H9 (cell line): ENCODE measurements at regions not wholly inside any gene's neighbourhood (a gene's known extent, or its start where the extent isn't known, plus 50 kb on each side); places are given as distances from the start of the nearest gene placed in this dataset.

Source experiments
- DNase-seq: peaks from one replicate; pipeline ENCODE4 v3.0.0-alpha.2; 2017
- H2AFZ ChIP-seq: one replicate; pipeline ENCODE4 v1.6.1; 2013; ENCODE audit warnings: mild to moderate bottlenecking, low read length, control low read depth, moderate library complexity
- H2AK5ac ChIP-seq: 2 replicates; pipeline ENCODE4 v1.6.1; 2013; ENCODE audit warnings: low read length, control low read depth, mixed read lengths; ENCODE audit not compliant: insufficient read length
- H2BK120ac ChIP-seq: one replicate; pipeline ENCODE4 v1.6.1; 2013; ENCODE audit warnings: low read depth, mild to moderate bottlenecking, low read length, control low read depth, inconsistent platforms; ENCODE audit not compliant: poor library complexity, severe bottlenecking
- H2BK12ac ChIP-seq: 2 replicates; pipeline ENCODE4 v1.6.1; 2013; ENCODE audit warnings: low read length, control low read depth, mixed read lengths, low read depth; ENCODE audit not compliant: insufficient read length
- H2BK15ac ChIP-seq: 2 replicates; pipeline ENCODE4 v1.6.1; 2013; ENCODE audit warnings: low read depth, low read length, control low read depth
- H2BK20ac ChIP-seq: one replicate; pipeline ENCODE4 v1.6.1; 2013; ENCODE audit warnings: low read depth, mild to moderate bottlenecking, low read length, control low read depth, inconsistent platforms; ENCODE audit not compliant: poor library complexity, severe bottlenecking
- H2BK5ac ChIP-seq: 2 replicates; pipeline ENCODE4 v1.6.1; 2013; ENCODE audit warnings: low read length, control low read depth, mixed read lengths; ENCODE audit not compliant: insufficient read length
- H3K14ac ChIP-seq: 2 replicates; pipeline ENCODE4 v1.6.1; 2013; ENCODE audit warnings: low read length, control low read depth; ENCODE audit not compliant: insufficient read depth
- H3K18ac ChIP-seq: 2 replicates; pipeline ENCODE4 v1.6.1; 2013; ENCODE audit warnings: low read depth, mild to moderate bottlenecking, mixed read lengths, low read length, control low read depth; ENCODE audit not compliant: insufficient read length
- H3K23ac ChIP-seq: 2 replicates; pipeline ENCODE4 v1.6.1; 2013; ENCODE audit warnings: low read length, control low read depth, mixed read lengths, low read depth; ENCODE audit not compliant: insufficient read length
- H3K23me2 ChIP-seq: 2 replicates; pipeline ENCODE4 v1.6.1; 2013; ENCODE audit warnings: low read depth, mild to moderate bottlenecking, mixed read lengths, low read length, control low read depth; ENCODE audit not compliant: insufficient read length, poor library complexity, severe bottlenecking
- H3K27ac ChIP-seq: 2 replicates; pipeline ENCODE4 v1.5.1; 2013; ENCODE audit warnings: low read length, control low read depth, mixed read lengths, low read depth; ENCODE audit not compliant: insufficient read length
- H3K27me3 ChIP-seq: 2 replicates; pipeline ENCODE4 v1.6.1; 2013; ENCODE audit warnings: low read length, control low read depth, inconsistent platforms; ENCODE audit not compliant: insufficient read depth
- H3K4ac ChIP-seq: 2 replicates; pipeline ENCODE4 v1.6.1; 2013; ENCODE audit warnings: low read depth, mild to moderate bottlenecking, control low read depth, inconsistent platforms, low read length, moderate library complexity
- H3K4me1 ChIP-seq: 2 replicates; pipeline ENCODE4 v1.6.1; 2013; ENCODE audit warnings: low read length, control low read depth, inconsistent platforms; ENCODE audit not compliant: insufficient read depth
- H3K4me2 ChIP-seq: 2 replicates; pipeline ENCODE4 v1.6.1; 2013; ENCODE audit warnings: low read length, control low read depth, mixed read lengths; ENCODE audit not compliant: insufficient read length, insufficient read depth
- H3K56ac ChIP-seq: 2 replicates; pipeline ENCODE4 v1.6.1; 2013; ENCODE audit warnings: low read depth, mild to moderate bottlenecking, mixed read lengths, low read length, control low read depth; ENCODE audit not compliant: insufficient read length
- H3K79me1 ChIP-seq: 2 replicates; pipeline ENCODE4 v1.6.1; 2013; ENCODE audit warnings: low read depth, mild to moderate bottlenecking, moderate library complexity, low read length, control low read depth, inconsistent platforms; ENCODE audit not compliant: insufficient read depth, poor library complexity, severe bottlenecking
- H3K79me2 ChIP-seq: 2 replicates; pipeline ENCODE4 v1.6.1; 2013; ENCODE audit warnings: low read length, control low read depth, inconsistent platforms; ENCODE audit not compliant: insufficient read depth
- H3K9ac ChIP-seq: 2 replicates; pipeline ENCODE4 v1.6.1; 2013; ENCODE audit warnings: low read length, control low read depth, mixed read lengths; ENCODE audit not compliant: insufficient read length; ENCODE audit errors: extremely low read depth
- H3K9me3 ChIP-seq: one replicate; pipeline ENCODE4 v1.6.1; 2013; ENCODE audit warnings: low read depth, low read length, inconsistent platforms; ENCODE audit not compliant: control insufficient read depth
- H3T11ph ChIP-seq: one replicate; pipeline ENCODE4 v1.6.1; 2013; ENCODE audit warnings: mild to moderate bottlenecking, low read length, control low read depth, inconsistent platforms
- H4K20me1 ChIP-seq: one replicate; pipeline ENCODE4 v1.6.1; 2013; ENCODE audit not compliant: control insufficient read depth, insufficient read length, insufficient read depth
- H4K5ac ChIP-seq: 2 replicates; pipeline ENCODE4 v1.6.1; 2013; ENCODE audit warnings: low read depth, mild to moderate bottlenecking, mixed read lengths, low read length, control low read depth; ENCODE audit not compliant: insufficient read length
- H4K8ac ChIP-seq: replicated peaks from 2 replicates; pipeline ENCODE4 v1.6.1; 2013; ENCODE audit warnings: low read length, control low read depth, mixed read lengths, low read depth; ENCODE audit not compliant: insufficient read length
- H4K91ac ChIP-seq: 2 replicates; pipeline ENCODE4 v1.6.1; 2013; ENCODE audit warnings: low read depth, mild to moderate bottlenecking, moderate library complexity, mixed read lengths, low read length, control low read depth; ENCODE audit not compliant: insufficient read length
- H3K27ac Mint-ChIP-seq, 3 experiments: 2 replicates in 2 of 3; 3 replicates in 1 of 3; pipeline ENCODE4 v1.8.0; 2020 to 2021; ENCODE audit warnings: mixed read lengths in 3 of 3, mild to moderate bottlenecking in 1 of 3, moderate library complexity in 1 of 3
- H3K27me3 Mint-ChIP-seq: 2 replicates; pipeline ENCODE4 v1.8.0; 2021; ENCODE audit warnings: low read depth, mild to moderate bottlenecking, moderate library complexity, mixed read lengths
- H3K36me3 Mint-ChIP-seq, 3 experiments: 2 replicates in 2 of 3; 3 replicates in 1 of 3; pipeline ENCODE4 v1.8.0; 2020 to 2021; ENCODE audit warnings: low read depth in 3 of 3, mixed read lengths in 3 of 3; ENCODE audit not compliant: insufficient read depth in 1 of 3
- H3K4me1 Mint-ChIP-seq, 2 experiments: 2 replicates each; pipeline ENCODE4 v1.8.0; 2020; ENCODE audit warnings: mixed read lengths in 2 of 2
- H3K4me3 Mint-ChIP-seq, 2 experiments: 2 replicates in 1 of 2; 3 replicates in 1 of 2; pipeline ENCODE4 v1.8.0; 2020 to 2021; ENCODE audit warnings: mild to moderate bottlenecking in 2 of 2, mixed read lengths in 2 of 2, moderate library complexity in 1 of 2
- H3K9me3 Mint-ChIP-seq, 2 experiments: 2 replicates in 1 of 2; 3 replicates in 1 of 2; pipeline ENCODE4 v1.8.0; 2020; ENCODE audit warnings: mild to moderate bottlenecking in 2 of 2, mixed read lengths in 2 of 2, moderate library complexity in 1 of 2
- CTCF ChIP-seq: fragments of 200-600 bp; sonication (generic); conservative IDR thresholded peaks from 3 replicates; pipeline ENCODE4 v1.8.0; 2021; ENCODE audit warnings: antibody characterized with exemption, mild to moderate bottlenecking

- no peak overlapping the region for H3K4ac ChIP-seq
- no peak for DNase-seq
- H3K79me2 ChIP-seq, result no peaks in the 10 kb centered on the region
- no peaks in the 10 kb centered on the region for H3K27me3 ChIP-seq
- H3K4me1 Mint-ChIP-seq, result no peaks in the 10 kb centered on the region
- no peak overlapping the region for H2BK12ac ChIP-seq
- H4K20me1 ChIP-seq, result no peaks in the 10 kb centered on the region
- no peak overlapping the region for H3K4me3 Mint-ChIP-seq
- no peak overlapping the region for H3K56ac ChIP-seq
- no peak overlapping the region for H2BK15ac ChIP-seq
- TF ChIP-seq CTCF, result no peak
- H4K8ac ChIP-seq, result no peak overlapping the region
- H3K36me3 Mint-ChIP-seq, result 0 out of 7 replicates have a peak, but pooled peaks cover 0 to 4% (median 0%) of the 10 kb centered on the region in 3 experiments
- no peak overlapping the region for H3K27ac Mint-ChIP-seq
- no peak overlapping the region for H2AK5ac ChIP-seq
- no peaks in the 10 kb centered on the region for H3K9me3 ChIP-seq
- H3K4me2 ChIP-seq, result no peak overlapping the region
- H3K18ac ChIP-seq, result no peak overlapping the region
- no peak overlapping the region for H3K23ac ChIP-seq
- peaks cover 2% of the 10 kb centered on the region; the same call in 1 of the 2 replicates for H3K27me3 Mint-ChIP-seq
- no peak overlapping the region for H2BK20ac ChIP-seq
- no peak overlapping the region for H2AFZ ChIP-seq
- H4K5ac ChIP-seq, result no peak overlapping the region
- H3K27ac ChIP-seq, result no peak overlapping the region
- H2BK5ac ChIP-seq, result no peak overlapping the region
- peaks cover 8 to 11% of the 10 kb centered on the region in 2 experiments; a peak in 4 of 5 replicates for H3K9me3 Mint-ChIP-seq
- no peak overlapping the region for H3T11ph ChIP-seq
- H3K4me1 ChIP-seq, result no peaks in the 10 kb centered on the region
- H3K23me2 ChIP-seq, result no peaks in the 10 kb centered on the region
- H2BK120ac ChIP-seq, result no peak overlapping the region
- no peak overlapping the region for H3K9ac ChIP-seq
- H3K79me1 ChIP-seq, result no peaks in the 10 kb centered on the region
- no peak overlapping the region for H3K14ac ChIP-seq
- no peak overlapping the region for H4K91ac ChIP-seq
These were observed 742.9 kb upstream of the RAB6C start for GRCh38 chr2:129236601-129237000.
